HL-60 (cell line): ENCODE measurements at regions not wholly inside any gene's neighbourhood (a gene's known extent, or its start where the extent isn't known, plus 50 kb on each side); places are given as distances from the start of the nearest gene placed in this dataset.
"Not testable (repeated sequence)": the region's sequence is repeated elsewhere in the genome, so short reads cannot be mapped to it uniquely, and the experiment has no call there.

Source experiments
- DNase-seq, 2 experiments: peaks; one replicate each; pipeline ENCODE4 v3.0.0-alpha.2; 2010 to 2020; ENCODE audit warnings: low read depth in 1 of 2, low spot score in 1 of 2
- H3K27ac ChIP-seq: fragments of 250-450 bp; sonication (Bioruptor Pico); replicated peaks from 2 replicates; pipeline ENCODE4 v1.5.1; 2020; ENCODE audit warnings: mild to moderate bottlenecking, moderate library complexity
- H3K27me3 ChIP-seq: fragments of 250-450 bp; sonication (Bioruptor Pico); 2 replicates; pipeline ENCODE4 v1.5.1; 2021; ENCODE audit warnings: mild to moderate bottlenecking, moderate library complexity; ENCODE audit not compliant: insufficient read depth, poor library complexity, severe bottlenecking
- H3K4me3 ChIP-seq: replicated peaks from 2 replicates; pipeline ENCODE4 v1.5.1; 2011; ENCODE audit warnings: mild to moderate bottlenecking, control low read depth, low read length; ENCODE audit not compliant: insufficient read depth
- GABPA ChIP-seq: IDR thresholded peaks from 2 replicates; pipeline ENCODE4 v1.6.1; 2012; ENCODE audit warnings: low read depth
- POLR2AphosphoS5 ChIP-seq: IDR thresholded peaks from 2 replicates; pipeline ENCODE4 v1.6.1; 2012; ENCODE audit warnings: low read depth
- SPI1 ChIP-seq: IDR thresholded peaks from 2 replicates; pipeline ENCODE4 v1.6.1; 2012; ENCODE audit warnings: low read depth, mild to moderate bottlenecking, borderline replicate concordance
- TF ChIP-seq, protein P1 (sequence below): IDR thresholded peaks from one replicate; pipeline ENCODE4 v1.5.1; 2011; ENCODE audit warnings: low read length, control low read depth, inconsistent platforms; ENCODE audit not compliant: insufficient read depth
- TF ChIP-seq, protein P2 (sequence below): IDR thresholded peaks from 2 replicates; pipeline ENCODE4 v1.6.1; 2012; ENCODE audit warnings: low read depth; ENCODE audit not compliant: insufficient replicate concordance

- no peak for DNase-seq
- Histone ChIP-seq H3K27me3 (no peaks in the 10 kb centered on the region), H3K4me3 (no peak overlapping the region), H3K27ac (no peak overlapping the region)
- TF ChIP-seq POLR2AphosphoS5 (no peak), SPI1 (no peak), GABPA (no peak)
- TF ChIP-seq, protein P1, sequence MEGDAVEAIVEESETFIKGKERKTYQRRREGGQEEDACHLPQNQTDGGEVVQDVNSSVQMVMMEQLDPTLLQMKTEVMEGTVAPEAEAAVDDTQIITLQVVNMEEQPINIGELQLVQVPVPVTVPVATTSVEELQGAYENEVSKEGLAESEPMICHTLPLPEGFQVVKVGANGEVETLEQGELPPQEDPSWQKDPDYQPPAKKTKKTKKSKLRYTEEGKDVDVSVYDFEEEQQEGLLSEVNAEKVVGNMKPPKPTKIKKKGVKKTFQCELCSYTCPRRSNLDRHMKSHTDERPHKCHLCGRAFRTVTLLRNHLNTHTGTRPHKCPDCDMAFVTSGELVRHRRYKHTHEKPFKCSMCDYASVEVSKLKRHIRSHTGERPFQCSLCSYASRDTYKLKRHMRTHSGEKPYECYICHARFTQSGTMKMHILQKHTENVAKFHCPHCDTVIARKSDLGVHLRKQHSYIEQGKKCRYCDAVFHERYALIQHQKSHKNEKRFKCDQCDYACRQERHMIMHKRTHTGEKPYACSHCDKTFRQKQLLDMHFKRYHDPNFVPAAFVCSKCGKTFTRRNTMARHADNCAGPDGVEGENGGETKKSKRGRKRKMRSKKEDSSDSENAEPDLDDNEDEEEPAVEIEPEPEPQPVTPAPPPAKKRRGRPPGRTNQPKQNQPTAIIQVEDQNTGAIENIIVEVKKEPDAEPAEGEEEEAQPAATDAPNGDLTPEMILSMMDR: no peak
- TF ChIP-seq, protein P2, sequence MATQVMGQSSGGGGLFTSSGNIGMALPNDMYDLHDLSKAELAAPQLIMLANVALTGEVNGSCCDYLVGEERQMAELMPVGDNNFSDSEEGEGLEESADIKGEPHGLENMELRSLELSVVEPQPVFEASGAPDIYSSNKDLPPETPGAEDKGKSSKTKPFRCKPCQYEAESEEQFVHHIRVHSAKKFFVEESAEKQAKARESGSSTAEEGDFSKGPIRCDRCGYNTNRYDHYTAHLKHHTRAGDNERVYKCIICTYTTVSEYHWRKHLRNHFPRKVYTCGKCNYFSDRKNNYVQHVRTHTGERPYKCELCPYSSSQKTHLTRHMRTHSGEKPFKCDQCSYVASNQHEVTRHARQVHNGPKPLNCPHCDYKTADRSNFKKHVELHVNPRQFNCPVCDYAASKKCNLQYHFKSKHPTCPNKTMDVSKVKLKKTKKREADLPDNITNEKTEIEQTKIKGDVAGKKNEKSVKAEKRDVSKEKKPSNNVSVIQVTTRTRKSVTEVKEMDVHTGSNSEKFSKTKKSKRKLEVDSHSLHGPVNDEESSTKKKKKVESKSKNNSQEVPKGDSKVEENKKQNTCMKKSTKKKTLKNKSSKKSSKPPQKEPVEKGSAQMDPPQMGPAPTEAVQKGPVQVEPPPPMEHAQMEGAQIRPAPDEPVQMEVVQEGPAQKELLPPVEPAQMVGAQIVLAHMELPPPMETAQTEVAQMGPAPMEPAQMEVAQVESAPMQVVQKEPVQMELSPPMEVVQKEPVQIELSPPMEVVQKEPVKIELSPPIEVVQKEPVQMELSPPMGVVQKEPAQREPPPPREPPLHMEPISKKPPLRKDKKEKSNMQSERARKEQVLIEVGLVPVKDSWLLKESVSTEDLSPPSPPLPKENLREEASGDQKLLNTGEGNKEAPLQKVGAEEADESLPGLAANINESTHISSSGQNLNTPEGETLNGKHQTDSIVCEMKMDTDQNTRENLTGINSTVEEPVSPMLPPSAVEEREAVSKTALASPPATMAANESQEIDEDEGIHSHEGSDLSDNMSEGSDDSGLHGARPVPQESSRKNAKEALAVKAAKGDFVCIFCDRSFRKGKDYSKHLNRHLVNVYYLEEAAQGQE: no peak
Measured at GRCh38 chr14:27270716-27271115, 672.9 kb upstream of the NOVA1 start.

DNA sequence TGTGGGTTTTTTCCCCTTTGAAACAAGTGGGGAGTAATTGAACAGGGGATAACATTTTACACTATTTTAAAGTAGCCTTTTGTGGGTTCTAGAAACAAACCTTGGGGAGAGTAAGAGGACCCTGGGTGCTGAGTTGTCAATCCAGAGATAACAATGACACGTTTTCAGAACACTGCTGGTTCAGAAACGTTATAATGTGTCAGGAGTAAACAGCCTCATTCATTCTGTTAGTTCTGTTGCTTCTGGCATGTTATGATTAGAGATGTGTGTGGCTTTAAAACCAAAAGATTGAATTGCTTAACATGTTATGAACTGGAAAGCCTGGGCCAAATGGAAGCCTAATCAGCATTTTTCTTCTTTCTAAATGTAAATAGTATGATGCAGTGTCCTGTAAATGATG lies 680.5 kb upstream of the NOVA1 start:
- TF ChIP-seq POLR2AphosphoS5: no peak
- Histone ChIP-seq H3K4me3 (no peak overlapping the region), H3K27ac (no peak overlapping the region), H3K27me3 (no peaks in the 10 kb centered on the region)
- DNase-seq: no peak

DNA sequence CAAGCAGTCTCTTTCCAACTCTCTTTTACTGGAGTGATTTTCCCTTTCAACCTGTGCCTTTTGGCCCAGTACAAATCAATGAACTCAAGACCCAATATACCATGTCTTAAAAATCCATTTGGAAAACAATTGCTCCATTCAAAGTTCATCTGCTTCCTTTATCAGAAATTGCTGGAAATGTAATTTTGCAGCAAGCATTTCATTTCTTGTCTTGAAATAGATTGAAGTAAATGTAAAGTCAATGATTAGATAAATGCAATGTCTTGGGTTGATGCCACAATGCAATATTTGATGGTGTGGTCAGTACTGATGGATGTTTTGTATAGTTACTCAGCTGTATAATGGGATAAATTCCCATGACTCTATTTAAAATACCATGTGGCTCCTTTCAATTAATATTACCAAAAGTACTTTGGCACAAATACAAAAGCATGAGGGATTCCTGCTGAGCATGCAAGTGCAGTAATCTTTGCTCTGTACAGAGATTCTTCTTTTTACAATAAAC lies 707.7 kb upstream of the NOVA1 start:
- no peaks in the 10 kb centered on the region for H3K27me3 ChIP-seq
- no peak for DNase-seq
- no peak overlapping the region for H3K27ac ChIP-seq
- TF ChIP-seq, protein P2: no peak
- TF ChIP-seq, protein P1: no peak
- TF ChIP-seq GABPA: no peak
- TF ChIP-seq POLR2AphosphoS5: no peak
- no peak for TF ChIP-seq SPI1
- no peak overlapping the region for H3K4me3 ChIP-seq

- DNase-seq, H3K27ac ChIP-seq, H3K27me3 ChIP-seq, H3K4me3 ChIP-seq: not testable (repeated sequence)
Measured at GRCh38 chr14:27312730-27313129, 714.9 kb upstream of the NOVA1 start.

GRCh38 chr14:27314231-27314630 lies 716.4 kb upstream of the NOVA1 start:
- H3K4me3 ChIP-seq: no peak overlapping the region
- H3K27me3 ChIP-seq: no peaks in the 10 kb centered on the region
- TF ChIP-seq SPI1 (no peak), POLR2AphosphoS5 (no peak)
- no peak overlapping the region for H3K27ac ChIP-seq
- no peak for DNase-seq
